HepG2 (cell line): ENCODE measurements at regions not wholly inside any gene's neighbourhood (a gene's known extent, or its start where the extent isn't known, plus 50 kb on each side); places are given as distances from the start of the nearest gene placed in this dataset.

Source experiments
- HHEX ChIP-seq: IDR thresholded peaks from 2 replicates; pipeline ENCODE4 v1.6.1; 2016; ENCODE audit warnings: control low read depth
- IRX3 ChIP-seq: sonication (generic); formaldehyde crosslinking; IDR thresholded peaks from 2 replicates; pipeline ENCODE4 v1.8.1; 2023; ENCODE audit warnings: mild to moderate bottlenecking, low read depth, missing genetic modification reagents, borderline replicate concordance
- MAZ ChIP-seq, 2 experiments: sonication (generic) in 1 of 2; formaldehyde crosslinking in 1 of 2; IDR thresholded peaks; 2 replicates each; pipeline versions ENCODE4 v1.5.0 to v1.6.1; 2012 to 2020; ENCODE audit warnings: low read depth in 2 of 2, mild to moderate bottlenecking in 2 of 2, borderline replicate concordance in 1 of 2, improper control_type of control experiment in 1 of 2, low read length in 1 of 2, missing genetic modification reagents in 1 of 2, moderate library complexity in 1 of 2
- MXD1 ChIP-seq: sonication (generic); formaldehyde crosslinking; IDR thresholded peaks from 2 replicates; pipeline ENCODE4 v1.4.0; 2020; ENCODE audit warnings: mild to moderate bottlenecking, missing genetic modification reagents
- PBX3 ChIP-seq: sonication (generic); formaldehyde crosslinking; IDR thresholded peaks from 2 replicates; pipeline ENCODE4 v1.8.1; 2023; ENCODE audit warnings: missing genetic modification reagents, inconsistent platforms, borderline replicate concordance
- POLR2A ChIP-seq, 2 experiments: IDR thresholded peaks; 2 replicates each; pipeline ENCODE4 v1.6.1; 2011; ENCODE audit warnings: low read depth in 2 of 2, low read length in 2 of 2, mild to moderate bottlenecking in 1 of 2, moderate library complexity in 1 of 2; ENCODE audit not compliant: insufficient read depth in 1 of 2
- SRSF9 ChIP-seq: fragments of 200-400 bp; formaldehyde crosslinking; IDR thresholded peaks from 2 replicates; pipeline ENCODE4 v1.6.1; 2018; ENCODE audit warnings: borderline replicate concordance, mild to moderate bottlenecking, low read depth, low read length; ENCODE audit not compliant: insufficient read depth, poor library complexity, severe bottlenecking
- ZNF263 ChIP-seq: sonication (generic); formaldehyde crosslinking; IDR thresholded peaks from 2 replicates; pipeline ENCODE4 v1.4.0; 2020; ENCODE audit warnings: missing genetic modification reagents
- ZNF414 ChIP-seq: sonication (generic); formaldehyde crosslinking; IDR thresholded peaks from 2 replicates; pipeline ENCODE4 v1.5.0; 2020; ENCODE audit warnings: missing genetic modification reagents
- ZSCAN21 ChIP-seq: sonication (generic); formaldehyde crosslinking; IDR thresholded peaks from 2 replicates; pipeline ENCODE4 v1.8.0; 2022; ENCODE audit warnings: mild to moderate bottlenecking, missing genetic modification reagents, moderate library complexity, borderline replicate concordance

- TF ChIP-seq PBX3 (CRISPR knock-in tag) = no peak
- TF ChIP-seq MAZ (IDR thresholded peaks at IDR 0.05; ENCODE audit: borderline replicate concordance, low read depth, low read length) = no peak
- TF ChIP-seq MAZ (CRISPR knock-in tag; IDR thresholded peaks at IDR 0.05; ENCODE audit: low read depth) = no peak
- TF ChIP-seq ZNF263 (CRISPR knock-in tag) = no peak
- no peak for TF ChIP-seq MXD1 (CRISPR knock-in tag)
- TF ChIP-seq ZNF414 = no peak
- TF ChIP-seq HHEX (CRISPR knock-in tag) = no peak
- no peak for TF ChIP-seq SRSF9
- TF ChIP-seq POLR2A (IDR thresholded peaks at IDR 0.05; ENCODE audit: insufficient read depth in 1 of 2, low read depth in 2 of 2, low read length in 2 of 2) = no peak
- TF ChIP-seq ZSCAN21 = no peak
- TF ChIP-seq IRX3 = no peak
Measured at GRCh38 chr7:34389332-34390078, 268.5 kb upstream of the NPSR1 start.
